ENCODE measurements at regions not wholly inside any gene's neighbourhood (a gene's known extent, or its start where the extent isn't known, plus 50 kb on each side); places are given as distances from the start of the nearest gene placed in this dataset.

GRCh38 chr5:133848341-133848811, 120.0 kb downstream of the C5orf15 start:
- no peaks in the 10 kb centered on the region for H3K23me2 ChIP-seq (ENCODE audit: low read depth, low read length)
- POLR2A ChIA-PET (ENCODE audit: partially characterized antibody) = no interaction called here
- no peaks in the 10 kb centered on the region for H3K4me1 ChIP-seq (replicated peaks in 1 of 4; ENCODE audit: control insufficient read depth in 3 of 4, insufficient read depth in 4 of 4, low read length in 3 of 4)
- H3K18ac ChIP-seq (ENCODE audit: extremely low read depth, low read length) = no peak overlapping the region
- H3K9me3 ChIP-seq (ENCODE audit: insufficient read depth in 2 of 2, low read depth in 1 of 2, low read length in 1 of 2) = no peaks in the 10 kb centered on the region
- H3K79me2 ChIP-seq (ENCODE audit: control insufficient read depth in 1 of 2, insufficient read depth in 2 of 2, low read length in 2 of 2) = no peaks in the 10 kb centered on the region
- H4K20me1 ChIP-seq (replicated peaks in 1 of 2; ENCODE audit: control insufficient read depth in 1 of 2, insufficient read depth in 2 of 2, low read length in 2 of 2) = no peaks in the 10 kb centered on the region
- H2BK12ac ChIP-seq (ENCODE audit: low read depth, low read length) = no peak overlapping the region
- FAIRE-seq (no peak), DNase-seq (ENCODE audit: low read depth in 1 of 2, low spot score in 2 of 2) (no peak)
- no peak overlapping the region for H4K8ac ChIP-seq (ENCODE audit: extremely low read depth, insufficient read depth, low read length)
- no peak overlapping the region for H2BK5ac ChIP-seq (ENCODE audit: low read depth, low read length)
- H2BK20ac ChIP-seq (ENCODE audit: low read length) = no peak overlapping the region
- H3K9ac ChIP-seq (replicated peaks in 1 of 4; ENCODE audit: extremely low read depth in 1 of 4, low read depth in 3 of 4, low read length in 3 of 4) = no peak overlapping the region
- H2AK5ac ChIP-seq (ENCODE audit: low read depth, low read length) = no peak overlapping the region
- WGBS, 2 experiments (ENCODE audit: extremely low coverage in 1 of 2, insufficient coverage in 1 of 2, insufficient read length in 1 of 2, insufficient replicate concordance in 2 of 2, low coverage in 1 of 2, low lambda C conversion rate in 2 of 2, missing lambda C conversion rate in 1 of 2) = 93% methylated on average over 7 of the region's 7 CpGs; no CpG with 5 or more reads in 1 of the 2 experiments
- H3K56ac ChIP-seq (replicated peaks; ENCODE audit: insufficient read length, low read depth, low read length) = no peak overlapping the region
- no peaks in the 10 kb centered on the region for H3K79me1 ChIP-seq (ENCODE audit: low read depth, low read length)
- no peak overlapping the region for H2BK120ac ChIP-seq (replicated peaks; ENCODE audit: low read depth, low read length)
- no peak overlapping the region for H3K23ac ChIP-seq (ENCODE audit: insufficient read length)
- no peak overlapping the region for H4K5ac ChIP-seq (ENCODE audit: insufficient read length, low read depth, low read length)
- H3K27ac ChIP-seq (ENCODE audit: low read depth, low read length) = no peak overlapping the region
- H3K4me3 ChIP-seq (ENCODE audit: extremely low read depth in 1 of 4, insufficient read depth in 2 of 4, low read depth in 3 of 4, low read length in 4 of 4) = no peak overlapping the region
- no peak overlapping the region for H3K14ac ChIP-seq (ENCODE audit: insufficient read length)
- no peak overlapping the region for H3K4me2 ChIP-seq (ENCODE audit: insufficient read depth in 1 of 2, low read depth in 2 of 2, low read length in 2 of 2)
- H3K27me3 ChIP-seq (replicated peaks in 1 of 4; ENCODE audit: control insufficient read depth in 3 of 4, extremely low read depth in 1 of 4, insufficient read depth in 3 of 4, low read length in 3 of 4) = no peaks in the 10 kb centered on the region
- CTCF ChIA-PET (ENCODE audit: partially characterized antibody) = interaction anchor here (1.0 to 4.3 kb wide), 5 partner anchors 21 to 427 kb away, joined by 3 to 23 read pairs (median 5); no protein-coding TSS in a partner anchor
- H4K91ac ChIP-seq (replicated peaks; ENCODE audit: insufficient read length, low read length) = no peak overlapping the region
- no peak overlapping the region for H2BK15ac ChIP-seq (ENCODE audit: low read length)
- no peaks in the 10 kb centered on the region for H3K36me3 ChIP-seq (ENCODE audit: control insufficient read depth in 2 of 4, insufficient read depth in 4 of 4, low read length in 3 of 4)
- H2AFZ ChIP-seq (ENCODE audit: low read length) = no peak overlapping the region
- no peak overlapping the region for H3K4ac ChIP-seq (replicated peaks; ENCODE audit: insufficient read length, low read depth, low read length)
- TF ChIP-seq NANOG (IDR thresholded peaks at IDR 0.05; ENCODE audit: insufficient read depth, low read depth, low read length, poor library complexity, severe bottlenecking) (no peak), HDAC2 (IDR thresholded peaks at IDR 0.05; ENCODE audit: borderline replicate concordance in 1 of 2, low read depth in 2 of 2, low read length in 2 of 2) (no peak), EP300 (IDR thresholded peaks at IDR 0.05; ENCODE audit: borderline replicate concordance in 1 of 2, low read depth in 2 of 2, low read length in 2 of 2) (no peak), TAF1 (IDR thresholded peaks at IDR 0.05; ENCODE audit: low read depth, low read length) (no peak), TAF7 (optimal IDR thresholded peaks at IDR 0.05; ENCODE audit: borderline replicate concordance, low read depth, low read length) (no peak), YY1 (IDR thresholded peaks at IDR 0.05; ENCODE audit: low read depth, low read length) (no peak), BCL11A (IDR thresholded peaks at IDR 0.05; ENCODE audit: low read depth in 2 of 2, low read length in 2 of 2) (no peak), RBBP5 (IDR thresholded peaks at IDR 0.05; ENCODE audit: borderline replicate concordance, low read depth, low read length) (no peak), SP2 (IDR thresholded peaks at IDR 0.05; ENCODE audit: low read length) (no peak), SP4 (IDR thresholded peaks at IDR 0.05; ENCODE audit: low read length) (no peak), FOSL1 (IDR thresholded peaks at IDR 0.05; ENCODE audit: insufficient read depth, low read depth, low read length) (no peak), BACH1 (IDR thresholded peaks at IDR 0.05; ENCODE audit: low read length) (no peak), CEBPB (IDR thresholded peaks at IDR 0.05; ENCODE audit: low read depth, low read length) (no peak), SIX5 (IDR thresholded peaks at IDR 0.05; ENCODE audit: low read depth, low read length) (no peak), CBX5 (IDR thresholded peaks at IDR 0.05; ENCODE audit: low read depth, low read length) (no peak)
